GM12801 (cell line): ENCODE measurements at regions not wholly inside any gene's neighbourhood (a gene's known extent, or its start where the extent isn't known, plus 50 kb on each side); places are given as distances from the start of the nearest gene placed in this dataset.

ENCODE experiments used
- CTCF ChIP-seq: IDR thresholded peaks from one replicate; pipeline ENCODE4 v1.5.1; 2011; ENCODE audit warnings: control low read depth; ENCODE audit not compliant: insufficient read length; ENCODE audit errors: extremely low read depth

- TF ChIP-seq CTCF, result no peak
These were observed 99.8 kb upstream of the MDFIC start for GRCh38 chr7:114822131-114822530.

GRCh38 chr7:114822844-114823243 lies 99.0 kb upstream of the MDFIC start:
- no peak for TF ChIP-seq CTCF

- TF ChIP-seq CTCF, result no peak
These were observed 98.6 kb upstream of the MDFIC start for GRCh38 chr7:114823290-114823689.

- TF ChIP-seq CTCF, result no peak
These were observed 96.4 kb upstream of the MDFIC start for GRCh38 chr7:114825423-114825951.

- no peak for TF ChIP-seq CTCF
These were observed 90.9 kb upstream of the MDFIC start for GRCh38 chr7:114830952-114831351.

- TF ChIP-seq CTCF, result no peak
These were observed 88.8 kb upstream of the MDFIC start for GRCh38 chr7:114832906-114833595.

- TF ChIP-seq CTCF, result no peak
These were observed 86.6 kb upstream of the MDFIC start for GRCh38 chr7:114835303-114835702.
